ENCODE measurements at regions not wholly inside any gene's neighbourhood (a gene's known extent, or its start where the extent isn't known, plus 50 kb on each side); places are given as distances from the start of the nearest gene placed in this dataset.

DNA sequence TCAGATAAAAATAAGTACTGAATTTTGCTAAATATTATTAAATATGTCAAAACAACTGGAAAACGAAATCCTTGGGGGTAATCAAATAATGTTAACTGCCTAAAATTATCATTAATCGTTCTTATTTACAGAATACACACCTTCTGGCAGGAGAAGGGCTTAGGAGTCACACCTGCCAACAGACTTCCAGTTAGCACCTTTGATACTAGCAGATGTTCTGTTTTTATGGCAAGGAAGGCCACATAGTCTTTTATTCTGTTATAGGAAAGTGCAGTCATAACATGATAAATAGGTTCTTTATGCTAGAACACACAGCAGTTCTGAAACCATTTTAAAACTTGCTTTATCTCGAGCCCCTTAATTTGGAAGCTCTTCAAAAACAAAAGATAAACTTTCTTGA lies 464.1 kb downstream of the UTRN start:
- Histone ChIP-seq H3K4me3 (no peak overlapping the region), H3K4me1 (no peaks in the 10 kb centered on the region), H3K9me3 (no peaks in the 10 kb centered on the region), H3K27me3 (no peaks in the 10 kb centered on the region), H3K36me3 (peaks cover 31 to 33% (median 31%) of the 10 kb centered on the region in 3 donors), H3K27ac (no peak overlapping the region)
- TF ChIP-seq, protein P1, sequence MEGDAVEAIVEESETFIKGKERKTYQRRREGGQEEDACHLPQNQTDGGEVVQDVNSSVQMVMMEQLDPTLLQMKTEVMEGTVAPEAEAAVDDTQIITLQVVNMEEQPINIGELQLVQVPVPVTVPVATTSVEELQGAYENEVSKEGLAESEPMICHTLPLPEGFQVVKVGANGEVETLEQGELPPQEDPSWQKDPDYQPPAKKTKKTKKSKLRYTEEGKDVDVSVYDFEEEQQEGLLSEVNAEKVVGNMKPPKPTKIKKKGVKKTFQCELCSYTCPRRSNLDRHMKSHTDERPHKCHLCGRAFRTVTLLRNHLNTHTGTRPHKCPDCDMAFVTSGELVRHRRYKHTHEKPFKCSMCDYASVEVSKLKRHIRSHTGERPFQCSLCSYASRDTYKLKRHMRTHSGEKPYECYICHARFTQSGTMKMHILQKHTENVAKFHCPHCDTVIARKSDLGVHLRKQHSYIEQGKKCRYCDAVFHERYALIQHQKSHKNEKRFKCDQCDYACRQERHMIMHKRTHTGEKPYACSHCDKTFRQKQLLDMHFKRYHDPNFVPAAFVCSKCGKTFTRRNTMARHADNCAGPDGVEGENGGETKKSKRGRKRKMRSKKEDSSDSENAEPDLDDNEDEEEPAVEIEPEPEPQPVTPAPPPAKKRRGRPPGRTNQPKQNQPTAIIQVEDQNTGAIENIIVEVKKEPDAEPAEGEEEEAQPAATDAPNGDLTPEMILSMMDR (IDR thresholded peaks at IDR 0.05) = no peak
- no peak for DNase-seq
- intact Hi-C loops (cut with DNase I; ENCODE audit: low total_unique reads) = no loop called here

DNA sequence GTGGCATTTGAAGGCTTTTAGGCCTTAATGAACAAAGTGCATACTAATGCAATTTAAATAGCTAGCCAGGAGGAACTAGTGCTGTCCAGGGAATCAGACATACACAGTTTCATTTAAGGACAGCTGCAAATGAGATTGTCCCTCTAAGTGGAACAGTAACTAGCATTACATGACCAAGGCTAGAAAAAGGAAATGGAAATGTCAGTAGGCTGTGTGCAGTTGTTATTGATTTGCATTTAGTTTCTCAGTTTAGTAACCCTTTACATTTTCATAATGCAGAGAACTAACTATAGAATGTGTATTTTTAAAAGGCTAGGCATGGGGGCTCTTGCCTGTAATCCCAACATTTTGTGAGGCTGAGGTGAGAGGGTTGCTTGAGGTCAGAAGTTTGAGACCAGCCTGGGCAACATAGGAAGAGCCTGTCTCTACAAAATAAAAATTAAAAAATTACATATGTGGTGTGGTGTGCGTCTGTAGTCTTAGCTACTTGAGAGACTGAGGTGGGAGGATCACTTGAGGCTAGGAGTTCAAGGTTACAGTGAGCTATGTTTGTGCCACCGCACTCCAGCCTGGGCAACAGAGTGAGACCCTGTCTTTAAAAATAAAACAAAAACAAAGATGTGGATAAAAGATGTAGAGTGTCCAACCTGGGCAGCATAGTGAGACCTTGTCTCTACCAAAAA lies 468.0 kb downstream of the UTRN start:
- intact Hi-C loops (cut with DNase I; ENCODE audit: low total_unique reads) = no loop called here
- Histone ChIP-seq H3K4me1 (peaks cover 0 to 11% (median 2%) of the 10 kb centered on the region in 4 donors), H3K36me3 (peaks cover 28 to 40% (median 30%) of the 10 kb centered on the region in 3 donors)

DNA sequence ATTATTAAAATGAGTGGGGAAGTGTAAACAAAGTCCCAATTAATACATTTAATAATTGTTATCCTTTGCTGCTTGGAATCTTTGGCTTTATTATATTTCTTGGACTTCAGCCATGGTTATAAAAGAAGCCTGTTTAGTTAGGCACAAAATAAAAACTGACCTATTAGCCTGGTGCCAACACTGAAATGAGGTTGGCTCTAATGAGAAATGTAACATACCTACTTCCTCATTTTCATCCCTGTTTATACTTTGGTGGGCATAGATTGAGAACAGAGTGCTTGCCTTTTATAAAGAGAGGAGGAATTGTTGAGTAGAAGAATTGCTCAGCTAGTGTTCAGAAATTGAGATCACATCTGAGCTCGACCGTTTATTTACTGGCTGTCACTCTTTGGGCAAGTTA lies 471.3 kb downstream of the UTRN start:
- Histone ChIP-seq H3K27ac (no peak overlapping the region), H3K4me3 (no peak overlapping the region), H3K9me3 (no peaks in the 10 kb centered on the region), H3K36me3 (peaks cover 11 to 31% (median 14%) of the 10 kb centered on the region in 3 donors), H3K27me3 (no peaks in the 10 kb centered on the region), H3K4me1 (peaks cover 0 to 11% (median 2%) of the 10 kb centered on the region in 4 donors)
- no peak for DNase-seq
- TF ChIP-seq, protein P1 (IDR thresholded peaks at IDR 0.05) = no peak
- intact Hi-C loops (cut with DNase I; ENCODE audit: low total_unique reads) = no loop called here

More for the DNA sequence above, 468.0 kb downstream of the UTRN start:
- no peaks in the 10 kb centered on the region for H3K9me3 ChIP-seq
- TF ChIP-seq, protein P1 (IDR thresholded peaks at IDR 0.05) = no peak
- H3K27ac ChIP-seq = no peak overlapping the region
- DNase-seq = no peak
- H3K27me3 ChIP-seq = no peaks in the 10 kb centered on the region
- H3K4me3 ChIP-seq = no peak overlapping the region

DNA sequence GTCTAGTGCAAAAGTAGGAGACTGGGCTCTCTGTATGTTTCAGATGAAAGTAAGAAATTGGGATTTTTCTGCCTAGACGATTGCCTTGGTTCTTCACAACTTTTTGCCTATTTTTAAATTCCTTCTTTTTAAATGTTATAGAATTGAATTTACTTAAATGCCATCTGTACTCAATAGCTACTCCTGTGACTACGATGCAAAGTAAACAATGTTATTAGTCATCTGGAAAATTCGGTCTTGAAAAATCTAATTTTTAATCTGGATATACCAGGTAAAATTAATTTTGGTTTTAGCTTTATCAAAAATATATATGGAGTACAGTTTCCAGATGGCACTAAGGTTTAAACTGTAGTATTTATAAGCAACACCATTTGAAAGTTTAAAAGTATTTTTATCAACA lies 472.2 kb downstream of the UTRN start:
- Histone ChIP-seq H3K27ac (no peak overlapping the region), H3K36me3 (peaks cover 5 to 24% (median 10%) of the 10 kb centered on the region in 3 donors), H3K4me3 (no peak overlapping the region), H3K9me3 (no peaks in the 10 kb centered on the region), H3K27me3 (no peaks in the 10 kb centered on the region), H3K4me1 (peaks cover 0 to 11% (median 2%) of the 10 kb centered on the region in 4 donors)
- TF ChIP-seq, protein P1 (IDR thresholded peaks at IDR 0.05) = no peak
- intact Hi-C loops (cut with DNase I; ENCODE audit: low total_unique reads) = no loop called here
- DNase-seq = no peak

DNA sequence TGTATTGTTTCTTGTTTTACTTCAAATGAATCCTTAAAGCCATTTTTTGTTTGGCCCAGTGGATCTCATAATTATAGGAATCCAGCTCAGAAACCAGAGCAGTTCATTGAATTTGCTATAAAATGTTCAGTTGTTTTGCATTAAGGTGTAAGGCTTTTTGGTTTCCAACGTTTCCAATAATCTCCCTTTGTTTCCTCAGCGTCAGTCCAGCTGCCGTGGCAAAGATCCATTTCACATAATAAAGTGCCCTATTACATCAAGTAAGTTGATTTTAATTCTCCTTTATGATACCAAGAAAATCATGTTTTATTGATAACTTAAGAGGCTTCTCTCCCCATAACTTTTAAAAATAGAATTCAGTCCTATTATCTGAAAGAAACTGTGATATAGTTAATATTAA lies 472.6 kb downstream of the UTRN start:
- peaks cover 5 to 20% (median 10%) of the 10 kb centered on the region in 3 donors for H3K36me3 ChIP-seq
- intact Hi-C loops (cut with DNase I; ENCODE audit: low total_unique reads) = no loop called here
- no peaks in the 10 kb centered on the region for H3K9me3 ChIP-seq
- no peak for DNase-seq
- H3K27me3 ChIP-seq = no peaks in the 10 kb centered on the region
- no peak overlapping the region for H3K4me3 ChIP-seq
- TF ChIP-seq, protein P1 (IDR thresholded peaks at IDR 0.05) = no peak
- H3K27ac ChIP-seq = no peak overlapping the region
- peaks cover 0 to 11% (median 2%) of the 10 kb centered on the region in 4 donors for H3K4me1 ChIP-seq

All from tibial artery (tissue), 4 donors.